Loucy (cell line): ENCODE measurements at regions not wholly inside any gene's neighbourhood (a gene's known extent, or its start where the extent isn't known, plus 50 kb on each side); places are given as distances from the start of the nearest gene placed in this dataset.

ENCODE experiments used
- H2AFZ ChIP-seq: fragments of 200-600 bp; sonication (generic); 2 replicates; pipeline ENCODE4 v1.6.0; 2016; ENCODE audit warnings: antibody characterized with exemption, mild to moderate bottlenecking, low read length, moderate library complexity
- H3F3A ChIP-seq: fragments of 200-600 bp; 2 replicates; pipeline ENCODE4 v1.6.0; 2016; ENCODE audit warnings: antibody characterized with exemption, low read depth, mild to moderate bottlenecking
- H3K27me3 ChIP-seq: fragments of 200-600 bp; sonication (generic); 2 replicates; pipeline ENCODE4 v1.6.1; 2014; ENCODE audit warnings: low read length, mild to moderate bottlenecking; ENCODE audit not compliant: insufficient read depth, poor library complexity, severe bottlenecking
- H3K36me3 ChIP-seq: fragments of 200-600 bp; sonication (generic); 2 replicates; pipeline ENCODE4 v1.6.1; 2016; ENCODE audit warnings: low read length; ENCODE audit not compliant: insufficient read depth
- H3K4me1 ChIP-seq: fragments of 200-600 bp; sonication (generic); 2 replicates; pipeline ENCODE4 v1.5.1; 2014; ENCODE audit warnings: low read length, mild to moderate bottlenecking; ENCODE audit not compliant: insufficient read depth, poor library complexity, severe bottlenecking
- H3K4me2 ChIP-seq: fragments of 200-600 bp; sonication (generic); 2 replicates; pipeline ENCODE4 v1.6.0; 2014; ENCODE audit warnings: antibody characterized with exemption, low read length, low read depth, mild to moderate bottlenecking; ENCODE audit not compliant: poor library complexity, severe bottlenecking
- H3K4me3 ChIP-seq: fragments of 200-600 bp; sonication (generic); 2 replicates; pipeline ENCODE4 v1.5.1; 2014; ENCODE audit warnings: low read length, mild to moderate bottlenecking, mixed read lengths; ENCODE audit not compliant: poor library complexity, severe bottlenecking
- H3K79me2 ChIP-seq: fragments of 200-600 bp; sonication (generic); 2 replicates; pipeline ENCODE4 v1.6.1; 2014; ENCODE audit warnings: low read length; ENCODE audit not compliant: insufficient read depth
- H3K9ac ChIP-seq: fragments of 200-600 bp; sonication (generic); 2 replicates; pipeline ENCODE4 v1.6.0; 2014; ENCODE audit warnings: mild to moderate bottlenecking, low read depth, low read length, moderate library complexity; ENCODE audit not compliant: poor library complexity, severe bottlenecking
- H3K9me2 ChIP-seq: fragments of 200-600 bp; sonication (generic); replicated peaks from 2 replicates; pipeline ENCODE4 v1.6.1; 2016; ENCODE audit warnings: low read depth, low read length, mixed read lengths
- H3K9me3 ChIP-seq: fragments of 200-600 bp; sonication (generic); 2 replicates; pipeline ENCODE4 v1.6.1; 2014; ENCODE audit warnings: mild to moderate bottlenecking, antibody characterized with exemption, low read length, low read depth; ENCODE audit not compliant: insufficient read depth
- H4K20me1 ChIP-seq: fragments of 200-600 bp; sonication (generic); 2 replicates; pipeline ENCODE4 v1.6.0; 2014; ENCODE audit warnings: antibody characterized with exemption, low read length, mild to moderate bottlenecking; ENCODE audit not compliant: insufficient read depth, poor library complexity, severe bottlenecking
- EZH2phosphoT487 ChIP-seq: fragments of 200-600 bp; IDR thresholded peaks from 2 replicates; pipeline ENCODE4 v1.6.1; 2018; ENCODE audit warnings: antibody characterized with exemption, mild to moderate bottlenecking, moderate library complexity, borderline replicate concordance
- TF ChIP-seq, protein P1 (sequence below): fragments of 200-600 bp; sonication (generic); conservative IDR thresholded peaks from 2 replicates; pipeline ENCODE4 v1.5.1; 2014; ENCODE audit warnings: mild to moderate bottlenecking, antibody characterized with exemption, low read length

DNA sequence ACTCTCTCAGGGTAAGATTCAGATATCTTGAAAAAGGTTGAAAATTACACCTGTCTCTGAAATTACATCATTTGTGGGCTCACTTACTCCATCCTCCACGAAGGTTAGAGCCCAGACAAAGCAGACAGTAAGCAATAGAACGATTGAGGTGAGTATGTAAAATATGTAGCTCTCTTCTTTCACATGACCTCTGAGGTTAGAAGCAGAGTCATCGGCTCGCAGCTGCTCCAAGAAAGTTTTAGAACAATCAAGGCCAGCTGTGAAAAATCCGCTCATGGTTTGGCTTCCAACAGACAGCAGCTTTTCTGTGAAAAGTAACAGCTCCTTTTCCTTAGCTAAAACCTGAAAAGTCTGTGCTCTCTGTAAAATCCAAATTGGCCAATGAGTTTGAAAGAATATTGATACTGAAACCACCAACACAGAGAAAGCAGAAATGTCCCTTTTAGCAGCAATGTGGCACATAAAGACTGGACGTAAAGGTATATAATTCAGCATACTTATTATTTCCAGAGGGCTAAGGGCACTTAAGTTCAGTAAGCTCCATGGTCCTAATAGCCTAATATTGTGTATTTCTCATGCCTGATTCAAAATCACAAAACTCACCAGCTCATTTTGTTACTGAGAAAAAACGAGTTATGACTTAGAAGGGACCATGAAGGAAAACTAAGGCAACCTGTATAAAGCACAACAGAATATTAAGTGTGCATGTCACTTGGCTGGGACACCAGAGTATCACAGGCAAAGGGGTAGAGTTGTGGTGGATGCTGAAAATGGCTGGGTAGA lies 78.2 kb downstream of the FAM76B start:
- H3K9ac ChIP-seq = no peak overlapping the region
- H4K20me1 ChIP-seq = no peaks in the 10 kb centered on the region
- H3K9me3 ChIP-seq = no peaks in the 10 kb centered on the region
- no peaks in the 10 kb centered on the region for H3K36me3 ChIP-seq
- H2AFZ ChIP-seq = no peak overlapping the region
- no peaks in the 10 kb centered on the region for H3K79me2 ChIP-seq
- H3K27me3 ChIP-seq = no peaks in the 10 kb centered on the region
- no peaks in the 10 kb centered on the region for H3K9me2 ChIP-seq
- TF ChIP-seq, protein P1, sequence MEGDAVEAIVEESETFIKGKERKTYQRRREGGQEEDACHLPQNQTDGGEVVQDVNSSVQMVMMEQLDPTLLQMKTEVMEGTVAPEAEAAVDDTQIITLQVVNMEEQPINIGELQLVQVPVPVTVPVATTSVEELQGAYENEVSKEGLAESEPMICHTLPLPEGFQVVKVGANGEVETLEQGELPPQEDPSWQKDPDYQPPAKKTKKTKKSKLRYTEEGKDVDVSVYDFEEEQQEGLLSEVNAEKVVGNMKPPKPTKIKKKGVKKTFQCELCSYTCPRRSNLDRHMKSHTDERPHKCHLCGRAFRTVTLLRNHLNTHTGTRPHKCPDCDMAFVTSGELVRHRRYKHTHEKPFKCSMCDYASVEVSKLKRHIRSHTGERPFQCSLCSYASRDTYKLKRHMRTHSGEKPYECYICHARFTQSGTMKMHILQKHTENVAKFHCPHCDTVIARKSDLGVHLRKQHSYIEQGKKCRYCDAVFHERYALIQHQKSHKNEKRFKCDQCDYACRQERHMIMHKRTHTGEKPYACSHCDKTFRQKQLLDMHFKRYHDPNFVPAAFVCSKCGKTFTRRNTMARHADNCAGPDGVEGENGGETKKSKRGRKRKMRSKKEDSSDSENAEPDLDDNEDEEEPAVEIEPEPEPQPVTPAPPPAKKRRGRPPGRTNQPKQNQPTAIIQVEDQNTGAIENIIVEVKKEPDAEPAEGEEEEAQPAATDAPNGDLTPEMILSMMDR = no peak
- TF ChIP-seq EZH2phosphoT487 = no peak
- H3K4me3 ChIP-seq = no peak overlapping the region
- H3F3A ChIP-seq = peaks cover 9% of the 10 kb centered on the region; the same call in 1 of the 2 replicates
- H3K4me2 ChIP-seq = no peak overlapping the region
- H3K4me1 ChIP-seq = peaks cover 16% of the 10 kb centered on the region

DNA sequence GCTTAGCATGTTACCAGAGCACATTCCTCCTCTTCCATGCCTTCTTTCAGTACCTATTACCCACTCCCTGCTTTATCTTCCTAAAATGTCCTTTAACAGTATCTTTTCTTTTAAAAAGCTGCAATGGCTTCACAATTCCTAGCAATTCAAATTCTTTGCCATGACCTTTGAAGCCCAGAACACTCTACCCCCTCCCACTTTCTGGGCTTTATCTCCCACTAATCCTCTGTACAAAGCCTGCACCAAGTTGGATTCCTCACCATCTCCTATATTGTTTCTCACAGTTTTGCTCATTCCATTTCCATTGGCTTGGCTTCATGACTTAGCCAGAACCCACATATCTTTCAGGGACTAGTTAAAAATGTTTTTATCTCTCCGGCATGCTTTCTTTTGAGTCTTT lies 80.9 kb downstream of the FAM76B start:
- Histone ChIP-seq H3K4me1 (peaks cover 3% of the 10 kb centered on the region), H2AFZ (no peak overlapping the region), H3F3A (no peaks in the 10 kb centered on the region), H3K27me3 (no peaks in the 10 kb centered on the region), H3K9me2 (no peaks in the 10 kb centered on the region), H3K36me3 (no peaks in the 10 kb centered on the region), H3K9me3 (no peaks in the 10 kb centered on the region), H3K4me3 (no peak overlapping the region), H3K79me2 (no peaks in the 10 kb centered on the region), H3K4me2 (no peak overlapping the region), H4K20me1 (no peaks in the 10 kb centered on the region), H3K9ac (no peak overlapping the region)
- TF ChIP-seq, protein P1 = no peak
- TF ChIP-seq EZH2phosphoT487 = no peak

DNA sequence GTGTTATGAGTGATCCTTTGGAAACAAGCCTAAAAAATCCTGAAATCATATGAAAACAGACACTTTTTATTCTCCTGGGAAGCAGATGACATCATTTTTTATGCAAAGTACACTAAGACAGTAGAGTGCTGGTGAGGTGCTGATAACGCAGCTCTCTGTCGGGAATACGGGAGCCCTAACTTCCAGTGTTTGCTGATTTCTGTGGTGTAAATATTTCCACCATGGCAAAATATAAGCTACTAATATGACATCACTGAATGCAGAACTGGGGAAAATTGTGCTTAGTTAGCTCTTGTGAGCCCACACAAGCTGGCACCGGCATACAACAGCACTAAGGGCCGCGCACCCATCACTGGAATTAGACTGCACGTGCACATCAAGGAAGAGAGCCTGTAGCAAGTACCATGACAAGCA lies 82.6 kb downstream of the FAM76B start:
- Histone ChIP-seq H3K4me2 (no peak overlapping the region), H3K4me3 (no peak overlapping the region), H3K9ac (no peak overlapping the region), H4K20me1 (no peaks in the 10 kb centered on the region), H3K27me3 (no peaks in the 10 kb centered on the region), H2AFZ (no peak overlapping the region), H3K79me2 (no peaks in the 10 kb centered on the region), H3K9me2 (no peaks in the 10 kb centered on the region), H3K9me3 (no peaks in the 10 kb centered on the region), H3F3A (no peaks in the 10 kb centered on the region), H3K4me1 (peaks cover 9% of the 10 kb centered on the region), H3K36me3 (no peaks in the 10 kb centered on the region)
- TF ChIP-seq, protein P1 = no peak
- no peak for TF ChIP-seq EZH2phosphoT487
